BLaER1 (cell line): ENCODE measurements at regions not wholly inside any gene's neighbourhood (a gene's known extent, or its start where the extent isn't known, plus 50 kb on each side); places are given as distances from the start of the nearest gene placed in this dataset.
A peak's percentile ranks its signal among the peaks of the same experiment; 100 is the strongest.

Experiments
- H3K27ac ChIP-seq: shearing (Covaris generic); formaldehyde crosslinking; 2 replicates; pipeline ENCODE4 v1.8.1; 2022
- H3K27me3 ChIP-seq: shearing (Covaris generic); formaldehyde crosslinking; 2 replicates; pipeline ENCODE4 v1.8.1; 2022
- H3K36me3 ChIP-seq: shearing (Covaris generic); formaldehyde crosslinking; 2 replicates; pipeline ENCODE4 v1.8.1; 2022
- H3K4me1 ChIP-seq: shearing (Covaris generic); formaldehyde crosslinking; 2 replicates; pipeline ENCODE4 v1.8.1; 2022
- H3K4me2 ChIP-seq: shearing (Covaris generic); formaldehyde crosslinking; 2 replicates; pipeline ENCODE4 v1.8.1; 2022
- H3K4me3 ChIP-seq: shearing (Covaris generic); formaldehyde crosslinking; 2 replicates; pipeline ENCODE4 v1.8.1; 2022
- H3K9ac ChIP-seq: shearing (Covaris generic); formaldehyde crosslinking; 2 replicates; pipeline ENCODE4 v1.8.1; 2022
- H3K9me3 ChIP-seq: shearing (Covaris generic); formaldehyde crosslinking; 2 replicates; pipeline ENCODE4 v1.8.1; 2022
- H4K20me1 ChIP-seq: shearing (Covaris generic); formaldehyde crosslinking; 2 replicates; pipeline ENCODE4 v1.8.1; 2022
- Cebpa-rat ChIP-seq: shearing (Covaris generic); IDR thresholded peaks from 2 replicates; pipeline ENCODE4 v1.8.1; 2022

- no peak overlapping the region for H3K9ac ChIP-seq
- H3K4me2 ChIP-seq, result peak overlapping the region; percentile 41
- no peak overlapping the region for H3K4me3 ChIP-seq
- H3K4me1 ChIP-seq, result peaks cover 11% of the 10 kb centered on the region
- no peak overlapping the region for H3K27ac ChIP-seq
- no peaks in the 10 kb centered on the region for H3K9me3 ChIP-seq
- H4K20me1 ChIP-seq, result no peaks in the 10 kb centered on the region
- no peaks in the 10 kb centered on the region for H3K36me3 ChIP-seq
- no peak for TF ChIP-seq Cebpa-rat
- H3K27me3 ChIP-seq, result no peaks in the 10 kb centered on the region
Measured at GRCh38 chr16:66315210-66315825, 51.2 kb upstream of the CDH5 start.

- Histone ChIP-seq H3K27me3 (no peaks in the 10 kb centered on the region), H3K4me3 (no peak overlapping the region), H3K9me3 (no peaks in the 10 kb centered on the region), H3K36me3 (no peaks in the 10 kb centered on the region), H3K9ac (no peak overlapping the region), H3K27ac (no peak overlapping the region), H4K20me1 (no peaks in the 10 kb centered on the region), H3K4me2 (no peak overlapping the region), H3K4me1 (peaks cover 11% of the 10 kb centered on the region)
- no peak for TF ChIP-seq Cebpa-rat
Measured at GRCh38 chr16:66311306-66311705, 55.2 kb upstream of the CDH5 start.

- no peak overlapping the region for H3K27ac ChIP-seq
- no peak for TF ChIP-seq Cebpa-rat
- no peak overlapping the region for H3K4me2 ChIP-seq
- no peaks in the 10 kb centered on the region for H3K9me3 ChIP-seq
- no peaks in the 10 kb centered on the region for H4K20me1 ChIP-seq
- no peaks in the 10 kb centered on the region for H3K27me3 ChIP-seq
- H3K4me3 ChIP-seq, result no peak overlapping the region
- no peaks in the 10 kb centered on the region for H3K36me3 ChIP-seq
- H3K4me1 ChIP-seq, result no peaks in the 10 kb centered on the region
- H3K9ac ChIP-seq, result no peak overlapping the region
Measured at GRCh38 chr16:66309215-66309807, 57.2 kb upstream of the CDH5 start.

GRCh38 chr16:66308096-66308495 lies 58.4 kb upstream of the CDH5 start:
- H3K9me3 ChIP-seq, result no peaks in the 10 kb centered on the region
- no peaks in the 10 kb centered on the region for H4K20me1 ChIP-seq
- no peak for TF ChIP-seq Cebpa-rat
- H3K4me2 ChIP-seq, result no peak overlapping the region
- H3K27ac ChIP-seq, result no peak overlapping the region
- no peak overlapping the region for H3K4me3 ChIP-seq
- no peaks in the 10 kb centered on the region for H3K27me3 ChIP-seq
- H3K36me3 ChIP-seq, result no peaks in the 10 kb centered on the region
- H3K4me1 ChIP-seq, result no peaks in the 10 kb centered on the region
- no peak overlapping the region for H3K9ac ChIP-seq

GRCh38 chr16:66306366-66307150 lies 59.9 kb upstream of the CDH5 start:
- Histone ChIP-seq H3K36me3 (no peaks in the 10 kb centered on the region), H3K9ac (no peak overlapping the region), H3K27ac (no peak overlapping the region), H3K4me2 (no peak overlapping the region), H3K4me1 (no peaks in the 10 kb centered on the region), H3K27me3 (no peaks in the 10 kb centered on the region), H3K9me3 (no peaks in the 10 kb centered on the region), H4K20me1 (no peaks in the 10 kb centered on the region), H3K4me3 (no peak overlapping the region)
- no peak for TF ChIP-seq Cebpa-rat

- Histone ChIP-seq H3K27me3 (no peaks in the 10 kb centered on the region), H3K9ac (no peak overlapping the region), H3K4me2 (no peak overlapping the region), H3K27ac (no peak overlapping the region), H3K9me3 (peaks cover 11% of the 10 kb centered on the region), H4K20me1 (no peaks in the 10 kb centered on the region), H3K4me3 (no peak overlapping the region), H3K4me1 (no peaks in the 10 kb centered on the region; the same call in 1 of the 2 replicates), H3K36me3 (no peaks in the 10 kb centered on the region)
- TF ChIP-seq Cebpa-rat, result no peak
Measured at GRCh38 chr16:66304961-66305360, 61.5 kb upstream of the CDH5 start.

- H3K4me3 ChIP-seq, result no peak overlapping the region
- no peak for TF ChIP-seq Cebpa-rat
Measured at GRCh38 chr16:66304151-66304550, 62.3 kb upstream of the CDH5 start.

GRCh38 chr16:66300501-66300900 lies 66.0 kb upstream of the CDH5 start:
- no peak for TF ChIP-seq Cebpa-rat
- no peak overlapping the region for H3K27ac ChIP-seq
- H3K4me1 ChIP-seq, result peaks cover 10% of the 10 kb centered on the region
- H3K27me3 ChIP-seq, result peaks cover 3% of the 10 kb centered on the region; the same call in 1 of the 2 replicates
- no peak overlapping the region for H3K4me2 ChIP-seq
- no peaks in the 10 kb centered on the region for H3K36me3 ChIP-seq
- H3K4me3 ChIP-seq, result no peak overlapping the region
- H4K20me1 ChIP-seq, result no peaks in the 10 kb centered on the region
- peaks cover 18% of the 10 kb centered on the region for H3K9me3 ChIP-seq
- H3K9ac ChIP-seq, result no peak overlapping the region

More at GRCh38 chr16:66304151-66304550, 62.3 kb upstream of the CDH5 start:
- Histone ChIP-seq H3K9ac (no peak overlapping the region), H3K36me3 (no peaks in the 10 kb centered on the region), H3K4me1 (peaks cover 8% of the 10 kb centered on the region), H3K27ac (no peak overlapping the region), H3K4me2 (no peak overlapping the region), H3K27me3 (no peaks in the 10 kb centered on the region), H3K9me3 (peaks cover 13% of the 10 kb centered on the region), H4K20me1 (no peaks in the 10 kb centered on the region)

- H3K4me2 ChIP-seq, result 0 out of 2 replicates have a peak overlapping the region, but pooled peaks have one; percentile 47
- H3K27me3 ChIP-seq, result peaks cover 3% of the 10 kb centered on the region; the same call in 1 of the 2 replicates
- H3K27ac ChIP-seq, result no peak overlapping the region
- H4K20me1 ChIP-seq, result no peaks in the 10 kb centered on the region
- no peak overlapping the region for H3K4me3 ChIP-seq
- no peak overlapping the region for H3K9ac ChIP-seq
- H3K4me1 ChIP-seq, result peaks cover 10% of the 10 kb centered on the region
- H3K36me3 ChIP-seq, result no peaks in the 10 kb centered on the region
- peaks cover 18% of the 10 kb centered on the region for H3K9me3 ChIP-seq
- no peak for TF ChIP-seq Cebpa-rat
Measured at GRCh38 chr16:66300037-66300436, 66.5 kb upstream of the CDH5 start.

- H4K20me1 ChIP-seq, result no peaks in the 10 kb centered on the region
- peak overlapping the region; percentile 47 for H3K4me2 ChIP-seq
- no peak for TF ChIP-seq Cebpa-rat
- H3K27ac ChIP-seq, result no peak overlapping the region
- peaks cover 3% of the 10 kb centered on the region; the same call in 1 of the 2 replicates for H3K27me3 ChIP-seq
- no peaks in the 10 kb centered on the region for H3K36me3 ChIP-seq
- no peak overlapping the region for H3K9ac ChIP-seq
- peaks cover 10% of the 10 kb centered on the region for H3K4me1 ChIP-seq
- H3K9me3 ChIP-seq, result peaks cover 18% of the 10 kb centered on the region
- H3K4me3 ChIP-seq, result no peak overlapping the region
Measured at GRCh38 chr16:66299349-66299748, 67.1 kb upstream of the CDH5 start.
